ENCODE measurements at regions not wholly inside any gene's neighbourhood (a gene's known extent, or its start where the extent isn't known, plus 50 kb on each side); places are given as distances from the start of the nearest gene placed in this dataset.

DNA sequence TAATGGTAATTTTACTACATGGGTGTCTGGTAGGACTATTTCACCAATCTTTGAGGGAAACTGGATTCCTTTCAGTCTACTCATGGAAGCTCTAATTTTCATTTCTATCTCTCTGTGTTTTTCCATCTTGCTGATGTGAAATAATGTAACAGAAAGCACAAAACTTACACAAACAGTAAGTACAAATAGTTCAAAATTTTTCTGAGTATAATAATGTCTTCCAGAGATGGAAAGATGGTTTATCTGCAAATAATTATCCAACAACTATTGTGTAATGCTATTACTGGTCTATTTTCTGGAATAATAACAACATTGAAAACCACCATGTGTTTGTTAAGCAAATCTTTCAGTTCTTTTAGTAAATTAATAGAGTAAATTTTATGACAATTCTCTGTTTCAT is 565.8 kb upstream of the MGMT start:
- TF ChIP-seq CTCF (IDR thresholded peaks at IDR 0.05; ENCODE audit: insufficient read depth, low read depth, low read length, missing control alignments) = no peak
- no peak overlapping the region for H3K4me3 ChIP-seq (ENCODE audit: low read length)
- no peak for DNase-seq (ENCODE audit: low read depth)

GRCh38 chr10:128902031-128902710 is 564.9 kb upstream of the MGMT start:
- TF ChIP-seq CTCF (IDR thresholded peaks at IDR 0.05; ENCODE audit: insufficient read depth, low read depth, low read length, missing control alignments) = no peak
- H3K4me3 ChIP-seq (ENCODE audit: low read length) = no peak overlapping the region
- no peak for DNase-seq (ENCODE audit: low read depth)

DNA sequence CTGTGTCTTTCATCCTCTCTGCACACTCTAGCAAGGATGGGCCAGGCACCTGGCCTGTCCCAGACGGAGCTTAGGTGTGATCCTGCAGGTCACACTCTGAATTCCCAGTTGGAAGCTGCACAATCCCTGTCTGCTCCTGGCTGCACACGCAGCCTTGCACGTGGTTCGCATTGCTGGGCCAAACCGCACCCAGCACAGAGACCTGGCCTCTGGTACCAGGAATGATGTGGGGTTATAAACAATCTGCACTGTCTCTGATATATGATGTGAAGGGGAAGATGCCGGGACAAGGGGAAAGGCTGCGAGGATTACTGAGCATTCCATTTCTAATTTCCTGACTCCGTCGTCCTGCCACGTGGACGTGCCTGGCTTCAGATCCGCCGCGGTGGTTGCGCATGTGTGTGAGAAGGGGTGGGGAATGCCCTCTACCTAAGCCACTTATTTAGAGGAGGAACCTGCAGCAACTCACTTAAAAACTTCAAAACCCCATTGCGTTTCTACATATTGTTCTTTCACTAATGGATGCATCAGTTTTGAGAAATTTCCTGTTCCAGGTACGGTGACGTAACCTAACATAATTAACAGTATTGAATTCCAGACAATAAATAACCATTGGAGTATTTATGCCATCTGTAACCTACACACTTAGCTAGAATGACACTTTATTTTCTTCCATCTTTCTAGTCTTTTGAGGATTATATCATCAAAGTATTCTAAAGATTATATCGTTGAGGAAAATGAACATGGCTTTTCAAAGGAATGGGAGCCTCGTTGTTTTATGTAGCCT is 559.7 kb upstream of the MGMT start:
- no peak for DNase-seq (ENCODE audit: low read depth)
- no peak for TF ChIP-seq CTCF (IDR thresholded peaks at IDR 0.05; ENCODE audit: insufficient read depth, low read depth, low read length, missing control alignments)

DNA sequence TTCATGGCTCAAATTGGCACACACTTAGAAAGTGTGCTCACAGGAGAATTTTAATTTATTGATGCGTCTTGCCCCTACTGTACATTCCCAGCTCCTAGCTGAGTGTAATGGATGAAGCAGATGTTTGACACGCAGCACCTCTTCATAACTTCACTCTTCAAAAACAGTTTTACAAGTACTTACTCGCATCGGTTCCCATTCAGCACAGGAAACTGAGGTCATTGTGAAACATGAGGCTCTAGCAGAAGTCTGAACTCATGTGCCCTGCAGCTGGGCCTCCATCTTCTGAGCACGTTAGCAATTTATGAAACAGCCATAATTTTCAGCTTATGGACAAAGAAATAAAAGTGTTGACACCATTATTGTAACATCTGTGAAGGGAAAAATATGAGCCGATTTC is 558.9 kb upstream of the MGMT start:
- no peak overlapping the region for H3K4me3 ChIP-seq (ENCODE audit: low read length)
- DNase-seq (ENCODE audit: low read depth) = no peak
- TF ChIP-seq CTCF (IDR thresholded peaks at IDR 0.05; ENCODE audit: insufficient read depth, low read depth, low read length, missing control alignments) = no peak

More for the DNA sequence above, 559.7 kb upstream of the MGMT start:
- no peak overlapping the region for H3K4me3 ChIP-seq (ENCODE audit: low read length)

- no peak overlapping the region for H3K4me3 ChIP-seq (ENCODE audit: low read length)
- no peak for DNase-seq (ENCODE audit: low read depth)
- TF ChIP-seq CTCF (IDR thresholded peaks at IDR 0.05; ENCODE audit: insufficient read depth, low read depth, low read length, missing control alignments) = no peak
Observed at GRCh38 chr10:128908499-128908898, 558.5 kb upstream of the MGMT start.

DNA sequence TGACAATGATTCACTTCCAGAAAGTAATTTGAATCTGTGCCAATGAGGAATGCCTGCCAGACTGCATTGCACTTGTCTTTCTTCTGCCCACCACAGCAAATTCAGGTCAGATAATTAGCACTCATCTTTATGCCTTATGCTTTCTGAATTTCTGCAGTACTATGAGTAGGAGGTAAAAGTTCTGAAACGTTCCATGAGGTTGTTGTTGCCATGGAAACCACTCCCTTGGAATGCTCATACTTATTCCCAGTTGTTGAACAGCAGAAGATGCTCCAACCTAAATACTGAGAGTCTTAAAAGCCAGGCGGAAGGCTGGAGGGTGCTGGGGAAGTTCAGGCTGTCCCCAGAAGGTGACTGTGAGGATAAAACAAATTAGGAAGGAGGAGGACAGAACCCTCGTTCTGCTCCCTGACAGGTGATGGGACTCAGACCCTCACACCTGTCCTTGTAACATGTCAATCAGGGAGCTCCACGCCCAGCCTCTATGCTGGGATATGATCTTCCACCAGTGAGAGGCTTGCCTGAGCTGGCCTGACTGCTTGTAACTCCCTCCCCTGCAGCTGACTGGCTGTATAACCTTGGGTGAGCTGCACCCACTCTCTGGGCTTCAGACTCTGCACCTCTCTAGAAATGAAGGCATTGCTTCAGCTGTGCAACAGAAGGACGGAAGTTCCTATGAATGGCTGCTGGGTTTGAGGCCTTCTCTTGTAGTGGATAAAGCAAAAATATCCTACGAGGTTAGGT is 554.3 kb upstream of the MGMT start:
- no peak for TF ChIP-seq CTCF (IDR thresholded peaks at IDR 0.05; ENCODE audit: insufficient read depth, low read depth, low read length, missing control alignments)
- no peak overlapping the region for H3K4me3 ChIP-seq (ENCODE audit: low read length)

More for the DNA sequence above, 554.3 kb upstream of the MGMT start:
- no peak for DNase-seq (ENCODE audit: low read depth)

Measured in epithelial cell of esophagus (primary cell).